Ovary (tissue), 7 donors: ENCODE measurements at regions not wholly inside any gene's neighbourhood (a gene's known extent, or its start where the extent isn't known, plus 50 kb on each side); places are given as distances from the start of the nearest gene placed in this dataset.

ENCODE experiments used
- DNase-seq, 5 donors: peaks; one replicate each; pipeline ENCODE4 v3.0.0-alpha.2; 2019 to 2020
- H3K27ac ChIP-seq, 2 donors: fragments of 200-600 bp; one replicate each; pipeline versions ENCODE4 v1.5.1 to v1.8.0; 2019 to 2022
- H3K27me3 ChIP-seq: fragments of 200-600 bp; one replicate; pipeline ENCODE4 v1.8.0; 2022
- H3K36me3 ChIP-seq: fragments of 200-600 bp; sonication (generic); one replicate; pipeline ENCODE4 v1.5.1; 2019
- H3K4me1 ChIP-seq: one replicate; pipeline ENCODE4 v1.8.1; 2013; ENCODE audit warnings: mild to moderate bottlenecking, moderate library complexity; ENCODE audit not compliant: insufficient read depth
- H3K4me3 ChIP-seq: fragments of 200-600 bp; sonication (generic); one replicate; pipeline ENCODE4 v1.5.1; 2017
- H3K9me3 ChIP-seq, 2 donors: fragments of 200-600 bp in 1 of 2; sonication (generic) in 1 of 2; one replicate each; pipeline versions ENCODE4 v1.5.1 to v1.8.1; 2013 to 2019; ENCODE audit warnings: mild to moderate bottlenecking in 1 of 2, moderate library complexity in 1 of 2
- EP300 ChIP-seq: sonication (generic); formaldehyde crosslinking; IDR thresholded peaks from one replicate; pipeline ENCODE4 v1.6.1; 2017; ENCODE audit warnings: antibody characterized with exemption
- POLR2A ChIP-seq: fragments of 450-650 bp; IDR thresholded peaks from one replicate; pipeline ENCODE4 v1.6.1; 2017; ENCODE audit warnings: antibody characterized with exemption, mild to moderate bottlenecking, moderate library complexity
- WGBS, 3 donors: extraction: QIAGEN DNeasy Blood & Tissue Kit in 1 of 3; methylation state at CpG; one replicate each; pipeline versions ENCODE4 v1.1.5 to v1.1.7; 2013 to 2017; 5-methylcytosine and 5-hydroxymethylcytosine counted together
- intact Hi-C, 4 donors: fragments of 100-400 bp; cut with DNase I; formaldehyde crosslinking; loops; one replicate each; pipeline versions ENCODE4 v1.11.0 to v1.15.1; 2022 to 2023
- TF ChIP-seq, protein P1 (sequence below), 3 donors: fragments of 450-650 bp in 2 of 3; fragments of 200-600 bp in 1 of 3; IDR thresholded peaks; one replicate each; pipeline versions ENCODE4 v1.5.1 to v1.8.0; 2016 to 2022; ENCODE audit warnings: antibody characterized with exemption in 3 of 3, mild to moderate bottlenecking in 1 of 3
- donor health status: DM: no; HTN: no; CAD: no; lungs with moderate emphysema.
- donor health status: DM: no; HTN: no; CAD: no.
- donor health status: Bipolar disorder and iron deficiency.
- donor health status: DM: no; HTN: no; CAD: no.
- donor health status: DM: yes; HTN: yes; CAD: no.

DNA sequence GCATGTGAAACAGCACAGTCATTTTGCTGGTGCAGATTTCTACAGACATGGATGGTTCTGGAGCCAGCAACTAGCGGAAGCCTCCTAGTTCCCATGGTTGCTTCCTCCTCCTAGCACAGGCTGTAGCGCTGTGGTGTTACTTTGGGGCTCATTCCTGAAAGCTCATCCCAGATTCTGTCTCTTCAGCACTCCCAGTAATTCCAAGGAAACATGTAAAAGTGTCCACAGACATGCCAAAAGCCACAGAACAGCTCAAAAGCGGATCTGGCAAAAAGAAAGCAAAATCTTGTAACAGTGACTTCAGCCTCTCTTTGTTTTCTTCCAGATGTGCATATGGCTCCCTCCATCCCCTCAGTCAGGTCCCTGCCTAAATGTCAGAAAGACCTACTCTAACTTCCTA, 144.1 kb downstream of the CEP120 start:
- no peaks in the 10 kb centered on the region for H3K9me3 ChIP-seq
- 76 to 93% (median 93%) methylated on average over 3 of the region's 3 CpGs for WGBS, 3 donors
- no peaks in the 10 kb centered on the region for H3K36me3 ChIP-seq
- no peaks in the 10 kb centered on the region for H3K27me3 ChIP-seq
- no peak overlapping the region for H3K27ac ChIP-seq
- no peak overlapping the region for H3K4me3 ChIP-seq
- intact Hi-C loops, result no loop called here
- TF ChIP-seq, protein P1, sequence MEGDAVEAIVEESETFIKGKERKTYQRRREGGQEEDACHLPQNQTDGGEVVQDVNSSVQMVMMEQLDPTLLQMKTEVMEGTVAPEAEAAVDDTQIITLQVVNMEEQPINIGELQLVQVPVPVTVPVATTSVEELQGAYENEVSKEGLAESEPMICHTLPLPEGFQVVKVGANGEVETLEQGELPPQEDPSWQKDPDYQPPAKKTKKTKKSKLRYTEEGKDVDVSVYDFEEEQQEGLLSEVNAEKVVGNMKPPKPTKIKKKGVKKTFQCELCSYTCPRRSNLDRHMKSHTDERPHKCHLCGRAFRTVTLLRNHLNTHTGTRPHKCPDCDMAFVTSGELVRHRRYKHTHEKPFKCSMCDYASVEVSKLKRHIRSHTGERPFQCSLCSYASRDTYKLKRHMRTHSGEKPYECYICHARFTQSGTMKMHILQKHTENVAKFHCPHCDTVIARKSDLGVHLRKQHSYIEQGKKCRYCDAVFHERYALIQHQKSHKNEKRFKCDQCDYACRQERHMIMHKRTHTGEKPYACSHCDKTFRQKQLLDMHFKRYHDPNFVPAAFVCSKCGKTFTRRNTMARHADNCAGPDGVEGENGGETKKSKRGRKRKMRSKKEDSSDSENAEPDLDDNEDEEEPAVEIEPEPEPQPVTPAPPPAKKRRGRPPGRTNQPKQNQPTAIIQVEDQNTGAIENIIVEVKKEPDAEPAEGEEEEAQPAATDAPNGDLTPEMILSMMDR (IDR thresholded peaks at IDR 0.05), result no peak
- TF ChIP-seq POLR2A (no peak), EP300 (no peak)
- DNase-seq, result no peak
- H3K4me1 ChIP-seq, result no peaks in the 10 kb centered on the region

DNA sequence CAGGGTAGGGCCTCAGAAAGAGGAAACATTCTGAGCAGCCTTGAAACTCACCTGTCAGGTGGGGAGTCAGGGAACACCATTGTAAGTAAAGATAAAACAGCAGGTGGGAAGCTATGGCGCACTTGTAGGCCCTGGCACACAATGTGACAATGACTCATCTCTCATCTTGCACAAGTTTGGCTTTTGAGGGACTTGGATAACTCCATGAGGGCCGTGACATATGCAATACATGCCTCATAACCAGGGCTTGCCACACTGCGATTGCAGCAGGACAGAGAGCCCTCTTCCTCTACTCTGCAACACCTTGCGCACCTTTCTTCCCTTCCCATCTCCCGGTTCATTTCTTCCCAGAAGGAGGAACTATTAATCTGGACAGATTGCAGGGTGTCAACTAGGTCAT, 144.9 kb downstream of the CEP120 start:
- DNase-seq, result no peak
- no peaks in the 10 kb centered on the region for H3K36me3 ChIP-seq
- intact Hi-C loops, result no loop called here
- WGBS, 3 donors, result 92 to 97% (median 96%) methylated on average over 5 of the region's 5 CpGs
- no peaks in the 10 kb centered on the region for H3K9me3 ChIP-seq
- TF ChIP-seq, protein P1 (IDR thresholded peaks at IDR 0.05), result no peak
- no peak for TF ChIP-seq POLR2A
- no peak for TF ChIP-seq EP300
- no peak overlapping the region for H3K27ac ChIP-seq
- H3K4me3 ChIP-seq, result no peak overlapping the region
- no peaks in the 10 kb centered on the region for H3K4me1 ChIP-seq
- H3K27me3 ChIP-seq, result no peaks in the 10 kb centered on the region

DNA sequence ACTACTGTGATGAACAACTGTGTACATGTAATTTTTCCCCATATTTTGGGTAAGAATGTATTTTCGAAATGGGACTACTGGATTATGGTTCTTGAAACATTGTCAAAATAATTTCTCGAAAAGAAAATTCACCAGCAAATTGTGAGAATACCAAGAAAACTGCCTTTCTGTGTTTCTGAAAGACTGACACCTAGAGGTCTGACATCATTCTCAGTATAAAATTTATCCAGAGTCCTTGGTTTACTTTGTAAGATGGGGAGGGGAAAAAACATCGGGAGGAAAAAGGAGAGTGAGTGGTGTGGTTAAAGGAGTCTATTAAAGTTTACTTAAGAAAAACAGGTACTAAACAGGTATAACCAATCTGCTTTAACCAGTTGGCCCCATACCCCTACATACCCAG, 149.2 kb downstream of the CEP120 start:
- intact Hi-C loops, result no loop called here
- no peaks in the 10 kb centered on the region for H3K27me3 ChIP-seq
- 44 to 73% (median 72%) methylated on average over 3 of the region's 3 CpGs for WGBS, 3 donors
- H3K4me1 ChIP-seq, result no peaks in the 10 kb centered on the region
- H3K4me3 ChIP-seq, result no peak overlapping the region
- H3K9me3 ChIP-seq, result no peaks in the 10 kb centered on the region
- no peak overlapping the region for H3K27ac ChIP-seq
- DNase-seq, result no peak
- no peak for TF ChIP-seq EP300
- TF ChIP-seq POLR2A, result no peak
- TF ChIP-seq, protein P1 (IDR thresholded peaks at IDR 0.05), result no peak
- no peaks in the 10 kb centered on the region for H3K36me3 ChIP-seq

GRCh38 chr5:123273095-123273494, 150.1 kb downstream of the CEP120 start:
- H3K4me1 ChIP-seq, result no peaks in the 10 kb centered on the region
- TF ChIP-seq POLR2A (no peak), EP300 (no peak)
- TF ChIP-seq, protein P1 (IDR thresholded peaks at IDR 0.05), result no peak
- no peak overlapping the region for H3K4me3 ChIP-seq
- intact Hi-C loops, result no loop called here
- no peaks in the 10 kb centered on the region for H3K27me3 ChIP-seq
- no peak overlapping the region for H3K27ac ChIP-seq
- no peaks in the 10 kb centered on the region for H3K36me3 ChIP-seq
- no peak for DNase-seq
- 93 to 98% (median 97%) methylated on average over 2 of the region's 2 CpGs for WGBS, 3 donors
- H3K9me3 ChIP-seq, result no peaks in the 10 kb centered on the region

DNA sequence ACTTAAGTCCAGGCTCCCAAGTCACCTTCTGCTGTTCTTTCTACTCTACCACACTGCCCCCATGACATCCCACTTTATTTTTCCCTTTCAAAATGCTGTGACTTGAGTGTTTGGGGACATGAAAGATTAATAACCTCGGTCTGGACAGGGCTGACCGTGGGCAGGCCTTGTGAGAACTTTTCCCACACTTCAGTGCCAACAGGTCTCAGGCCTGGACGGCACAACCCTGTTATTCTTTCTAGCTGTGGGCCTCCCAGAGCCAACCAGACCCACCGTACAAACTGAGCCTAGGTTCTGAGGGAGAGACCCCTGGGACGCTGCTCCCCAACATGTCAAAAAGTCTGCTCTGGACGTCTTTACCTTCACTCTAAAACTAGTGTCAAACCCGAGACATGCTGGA, 153.4 kb downstream of the CEP120 start:
- Histone ChIP-seq H3K36me3 (no peaks in the 10 kb centered on the region), H3K4me3 (no peak overlapping the region), H3K4me1 (no peaks in the 10 kb centered on the region), H3K9me3 (no peaks in the 10 kb centered on the region), H3K27me3 (no peaks in the 10 kb centered on the region), H3K27ac (no peak overlapping the region)
- intact Hi-C loops, result no loop called here
- DNase-seq, result no peak
- TF ChIP-seq, protein P1 (IDR thresholded peaks at IDR 0.05), result no peak
- TF ChIP-seq EP300 (no peak), POLR2A (no peak)
- WGBS, 3 donors, result 75 to 88% (median 82%) methylated on average over 7 of the region's 7 CpGs
